ENCODE measurements at regions not wholly inside any gene's neighbourhood (a gene's known extent, or its start where the extent isn't known, plus 50 kb on each side); places are given as distances from the start of the nearest gene placed in this dataset.
A peak's percentile ranks its signal among the peaks of the same experiment; 100 is the strongest.

GRCh38 chr5:32522429-32523143 lies 62.8 kb upstream of the SUB1 start:
- intact Hi-C loops (cut with DNase I; ENCODE audit: low total_unique reads), result no loop called here
- no peaks in the 10 kb centered on the region for H3K36me3 ChIP-seq
- no peaks in the 10 kb centered on the region for H3K27me3 ChIP-seq
- peak; percentile 19 to 62 for DNase-seq
- H3K9me3 ChIP-seq, result no peaks in the 10 kb centered on the region
- ATAC-seq, result peak; percentile 54 to 90
- no peak overlapping the region for H3K4me3 ChIP-seq
- in situ Hi-C loops (cut with MboI; ENCODE audit: low sequenced_read_pairs in 4 of 4), result no loop called here
- no peaks in the 10 kb centered on the region for H3K4me1 ChIP-seq
- peak overlapping the region in 3 of 4 donors; percentile 36 to 55 (median 39) for H3K27ac ChIP-seq
- no peak for TF ChIP-seq CTCF (IDR thresholded peaks at IDR 0.05 in 4 of 5, conservative IDR thresholded peaks at IDR 0.05 in 1 of 5)
- no peak for TF ChIP-seq POLR2A (IDR thresholded peaks at IDR 0.05)

GRCh38 chr5:32521481-32521880 lies 63.9 kb upstream of the SUB1 start:
- Histone ChIP-seq H3K4me1 (no peaks in the 10 kb centered on the region), H3K9me3 (no peaks in the 10 kb centered on the region), H3K27me3 (no peaks in the 10 kb centered on the region), H3K27ac (no peak overlapping the region), H3K36me3 (no peaks in the 10 kb centered on the region), H3K4me3 (no peak overlapping the region)
- no peak for ATAC-seq
- TF ChIP-seq CTCF (IDR thresholded peaks at IDR 0.05 in 4 of 5, conservative IDR thresholded peaks at IDR 0.05 in 1 of 5), result no peak
- TF ChIP-seq POLR2A (IDR thresholded peaks at IDR 0.05), result no peak
- no peak for DNase-seq
- intact Hi-C loops (cut with DNase I; ENCODE audit: low total_unique reads) (no loop called here), in situ Hi-C loops (cut with MboI; ENCODE audit: low sequenced_read_pairs in 4 of 4) (no loop called here)

- no peaks in the 10 kb centered on the region for H3K27me3 ChIP-seq
- TF ChIP-seq POLR2A (IDR thresholded peaks at IDR 0.05) (no peak), CTCF (IDR thresholded peaks at IDR 0.05 in 4 of 5, conservative IDR thresholded peaks at IDR 0.05 in 1 of 5) (no peak)
- intact Hi-C loops (cut with DNase I; ENCODE audit: low total_unique reads) (no loop called here), in situ Hi-C loops (cut with MboI; ENCODE audit: low sequenced_read_pairs in 4 of 4) (no loop called here)
- DNase-seq, result no peak
- H3K36me3 ChIP-seq, result no peaks in the 10 kb centered on the region
- H3K4me3 ChIP-seq, result no peak overlapping the region
- no peaks in the 10 kb centered on the region for H3K4me1 ChIP-seq
- no peaks in the 10 kb centered on the region for H3K9me3 ChIP-seq
- ATAC-seq, result no peak
- no peak overlapping the region for H3K27ac ChIP-seq
Measured at GRCh38 chr5:32520972-32521371, 64.4 kb upstream of the SUB1 start.

- H3K9me3 ChIP-seq, result no peaks in the 10 kb centered on the region
- H3K36me3 ChIP-seq, result no peaks in the 10 kb centered on the region
- TF ChIP-seq POLR2A (IDR thresholded peaks at IDR 0.05), result no peak
- TF ChIP-seq CTCF (IDR thresholded peaks at IDR 0.05 in 4 of 5, conservative IDR thresholded peaks at IDR 0.05 in 1 of 5), result no peak
- in situ Hi-C loops (cut with MboI; ENCODE audit: low sequenced_read_pairs in 4 of 4), result no loop called here
- H3K27me3 ChIP-seq, result no peaks in the 10 kb centered on the region
- no peaks in the 10 kb centered on the region for H3K4me1 ChIP-seq
- H3K4me3 ChIP-seq, result no peak overlapping the region
- no peak overlapping the region for H3K27ac ChIP-seq
- ATAC-seq (no peak), DNase-seq (no peak)
- intact Hi-C loops (cut with DNase I; ENCODE audit: low total_unique reads), result no loop called here
Measured at GRCh38 chr5:32520356-32520755, 65.0 kb upstream of the SUB1 start.

GRCh38 chr5:32519508-32519907 lies 65.8 kb upstream of the SUB1 start:
- Histone ChIP-seq H3K4me1 (no peaks in the 10 kb centered on the region), H3K9me3 (no peaks in the 10 kb centered on the region), H3K4me3 (no peak overlapping the region), H3K36me3 (no peaks in the 10 kb centered on the region), H3K27me3 (no peaks in the 10 kb centered on the region), H3K27ac (no peak overlapping the region)
- ATAC-seq (no peak), DNase-seq (no peak)
- in situ Hi-C loops (cut with MboI; ENCODE audit: low sequenced_read_pairs in 4 of 4), result no loop called here
- TF ChIP-seq POLR2A (IDR thresholded peaks at IDR 0.05) (no peak), CTCF (IDR thresholded peaks at IDR 0.05 in 4 of 5, conservative IDR thresholded peaks at IDR 0.05 in 1 of 5) (no peak)
- intact Hi-C loops (cut with DNase I; ENCODE audit: low total_unique reads), result no loop called here
